HG03575 (cell line): ENCODE measurements at regions not wholly inside any gene's neighbourhood (a gene's known extent, or its start where the extent isn't known, plus 50 kb on each side); places are given as distances from the start of the nearest gene placed in this dataset.

Source experiments
- ATAC-seq: cut with Tn5 transposase; IDR thresholded peaks from one replicate; pipeline ENCODE4 v1.9.1; 2021; ENCODE audit not compliant: unreplicated experiment, insufficient number of reproducible peaks, low FRiP score; ENCODE audit errors: extremely low read depth

GRCh38 chr12:11598900-11599299 is 50.6 kb upstream of the ETV6 start:
- ATAC-seq = no peak
